AG09309 (cell line): ENCODE measurements at regions not wholly inside any gene's neighbourhood (a gene's known extent, or its start where the extent isn't known, plus 50 kb on each side); places are given as distances from the start of the nearest gene placed in this dataset.

Experiments
- DNase-seq: peaks from one replicate; pipeline ENCODE4 v3.0.0-alpha.2; 2010; ENCODE audit warnings: low read depth
- H3K4me3 ChIP-seq: 2 replicates; pipeline ENCODE4 v1.5.1; 2011; ENCODE audit warnings: mild to moderate bottlenecking, low read depth, low read length, moderate library complexity; ENCODE audit not compliant: control insufficient read depth
- TF ChIP-seq, protein P1 (sequence below): IDR thresholded peaks from 2 replicates; pipeline ENCODE4 v1.5.1; 2011; ENCODE audit warnings: mild to moderate bottlenecking, low read depth, low read length, inconsistent platforms; ENCODE audit not compliant: insufficient read depth, control insufficient read depth; ENCODE audit errors: missing control alignments

DNA sequence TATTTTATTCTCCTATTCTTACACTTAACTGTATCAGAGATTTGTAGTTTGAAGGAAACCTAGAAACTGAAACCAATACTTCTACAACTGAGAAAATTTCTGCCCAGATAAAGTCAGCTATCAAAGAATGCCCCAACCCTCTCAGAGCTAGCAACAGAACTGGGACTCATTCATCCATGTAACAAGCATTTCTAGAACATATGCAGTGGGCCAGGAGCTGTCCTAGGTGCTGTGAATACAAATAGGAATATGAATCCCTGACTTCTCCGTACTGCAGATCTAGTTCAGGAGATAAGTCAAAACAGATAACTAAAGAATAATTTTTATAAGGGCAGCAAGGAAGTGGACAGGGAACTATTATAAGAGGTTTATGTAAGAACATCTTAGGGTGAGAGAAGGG lies 654.1 kb upstream of the NOX3 start:
- no peak for DNase-seq
- no peak overlapping the region for H3K4me3 ChIP-seq
- TF ChIP-seq, protein P1, sequence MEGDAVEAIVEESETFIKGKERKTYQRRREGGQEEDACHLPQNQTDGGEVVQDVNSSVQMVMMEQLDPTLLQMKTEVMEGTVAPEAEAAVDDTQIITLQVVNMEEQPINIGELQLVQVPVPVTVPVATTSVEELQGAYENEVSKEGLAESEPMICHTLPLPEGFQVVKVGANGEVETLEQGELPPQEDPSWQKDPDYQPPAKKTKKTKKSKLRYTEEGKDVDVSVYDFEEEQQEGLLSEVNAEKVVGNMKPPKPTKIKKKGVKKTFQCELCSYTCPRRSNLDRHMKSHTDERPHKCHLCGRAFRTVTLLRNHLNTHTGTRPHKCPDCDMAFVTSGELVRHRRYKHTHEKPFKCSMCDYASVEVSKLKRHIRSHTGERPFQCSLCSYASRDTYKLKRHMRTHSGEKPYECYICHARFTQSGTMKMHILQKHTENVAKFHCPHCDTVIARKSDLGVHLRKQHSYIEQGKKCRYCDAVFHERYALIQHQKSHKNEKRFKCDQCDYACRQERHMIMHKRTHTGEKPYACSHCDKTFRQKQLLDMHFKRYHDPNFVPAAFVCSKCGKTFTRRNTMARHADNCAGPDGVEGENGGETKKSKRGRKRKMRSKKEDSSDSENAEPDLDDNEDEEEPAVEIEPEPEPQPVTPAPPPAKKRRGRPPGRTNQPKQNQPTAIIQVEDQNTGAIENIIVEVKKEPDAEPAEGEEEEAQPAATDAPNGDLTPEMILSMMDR = no peak

- H3K4me3 ChIP-seq = no peak overlapping the region
- no peak for DNase-seq
- TF ChIP-seq, protein P1 = no peak
These were observed 652.0 kb upstream of the NOX3 start for GRCh38 chr6:156107624-156108101.

DNA sequence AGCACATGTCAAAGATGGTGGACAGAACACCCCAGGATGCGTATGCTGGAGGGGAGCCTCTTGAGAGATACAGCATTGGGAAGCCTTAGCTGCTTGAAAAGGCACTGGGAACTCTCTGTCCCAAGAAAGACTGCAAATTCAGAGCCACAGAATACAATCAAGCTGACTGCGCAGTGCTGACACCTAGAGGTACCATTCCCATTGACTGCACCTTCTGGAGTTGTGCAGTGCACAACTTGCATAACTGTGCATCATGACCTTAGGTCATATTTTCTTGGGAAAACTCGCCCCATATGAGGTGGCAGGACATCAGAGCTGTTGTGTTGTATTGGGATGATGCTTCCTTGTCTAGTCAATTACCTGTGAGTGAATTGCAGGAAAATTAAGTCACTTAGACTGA lies 646.5 kb upstream of the NOX3 start:
- DNase-seq = no peak
- H3K4me3 ChIP-seq = no peak overlapping the region
- TF ChIP-seq, protein P1 = no peak

- DNase-seq = no peak
- TF ChIP-seq, protein P1 = no peak
- H3K4me3 ChIP-seq = no peak overlapping the region
These were observed 643.2 kb upstream of the NOX3 start for GRCh38 chr6:156098839-156099238.

DNA sequence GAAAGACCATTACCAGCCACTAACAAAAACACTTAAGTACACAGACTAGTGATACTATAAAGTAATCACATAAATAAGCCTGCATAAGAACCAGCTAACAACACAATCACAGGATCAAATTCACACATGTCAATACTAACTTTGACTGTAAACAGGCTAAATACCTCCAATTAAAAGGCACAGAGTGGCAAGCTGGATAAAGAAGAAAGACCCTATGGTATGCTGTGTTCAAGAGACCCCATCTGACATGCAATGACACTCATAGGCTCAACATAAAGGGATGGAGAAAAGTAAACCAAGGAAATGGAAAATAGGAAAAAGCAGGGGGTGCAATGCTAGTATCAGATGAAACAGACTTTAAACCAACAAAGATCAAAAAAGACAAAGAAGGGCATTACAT lies 631.8 kb upstream of the NOX3 start:
- TF ChIP-seq, protein P1 = no peak
- H3K4me3 ChIP-seq = no peak overlapping the region
- no peak for DNase-seq

DNA sequence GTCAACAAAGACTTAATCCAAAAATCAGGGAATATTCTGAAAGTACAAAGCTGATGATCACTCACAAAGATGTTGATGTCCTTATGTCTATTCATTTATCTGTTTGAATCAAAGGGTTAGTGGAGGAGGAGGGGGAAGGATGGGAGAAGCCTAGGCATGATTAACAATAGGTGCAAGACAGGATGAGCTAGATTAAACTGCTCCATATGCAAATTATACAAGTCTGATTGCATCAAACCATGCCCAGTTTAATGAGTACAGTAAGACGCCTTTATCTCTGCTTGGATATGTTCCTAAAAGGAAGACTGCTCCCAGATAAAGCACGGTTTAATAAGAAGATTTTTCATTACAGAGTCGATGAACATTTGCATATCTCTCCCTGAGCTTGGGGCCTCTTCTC lies 626.4 kb upstream of the NOX3 start:
- H3K4me3 ChIP-seq = no peak overlapping the region
- TF ChIP-seq, protein P1 = no peak
- DNase-seq = no peak

GRCh38 chr6:156080371-156080770 lies 624.7 kb upstream of the NOX3 start:
- TF ChIP-seq, protein P1 = no peak
- no peak overlapping the region for H3K4me3 ChIP-seq
- no peak for DNase-seq
